Stimulated activated CD8-positive, alpha-beta memory T cell treated with anti-CD3 and anti-CD28 coated beads, Interleukin-15, amount 100 ng/mL, for 48 hours (primary cell): ENCODE measurements at regions not wholly inside any gene's neighbourhood (a gene's known extent, or its start where the extent isn't known, plus 50 kb on each side); places are given as distances from the start of the nearest gene placed in this dataset.

Experiments
- DNase-seq, 2 donors: peaks; one replicate each; pipeline ENCODE4 v3.0.0-alpha.2; 2020; ENCODE audit warnings: low read depth in 2 of 2

DNA sequence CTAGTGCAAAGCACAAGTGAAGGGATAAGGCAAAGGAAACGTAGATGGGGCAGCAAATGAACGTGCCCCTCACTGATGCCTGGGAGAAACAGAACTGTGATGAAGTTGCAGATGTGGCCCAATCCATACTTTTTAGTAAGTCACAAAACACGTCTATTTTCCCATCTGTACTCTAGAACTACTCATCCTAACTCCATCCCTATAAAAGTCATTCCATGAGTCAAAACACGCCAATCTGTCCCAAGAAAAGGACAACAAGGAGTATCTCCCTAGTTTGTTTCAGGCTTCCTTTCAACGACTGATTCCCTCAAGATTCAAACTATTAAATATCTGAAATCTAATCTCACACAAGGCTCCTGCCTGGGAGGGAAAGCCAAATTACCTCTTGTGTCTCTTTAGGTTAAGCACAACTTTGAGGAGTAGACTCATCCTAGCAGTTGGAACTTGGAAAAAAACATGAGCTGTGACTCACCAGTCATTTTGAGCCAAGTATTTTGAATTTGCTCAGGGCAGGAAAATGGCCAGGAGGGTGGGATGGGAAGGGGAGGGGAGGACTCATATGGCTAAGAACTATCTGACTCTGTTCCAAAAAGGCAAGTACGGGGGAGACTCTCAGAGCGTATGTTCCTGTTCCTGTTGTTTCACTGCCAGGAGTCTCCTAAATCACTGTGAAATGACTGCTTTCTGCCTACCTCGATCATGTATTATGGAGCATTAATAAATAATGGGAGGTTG, 214.5 kb upstream of the CAMK1G start:
- DNase-seq: no peak

DNA sequence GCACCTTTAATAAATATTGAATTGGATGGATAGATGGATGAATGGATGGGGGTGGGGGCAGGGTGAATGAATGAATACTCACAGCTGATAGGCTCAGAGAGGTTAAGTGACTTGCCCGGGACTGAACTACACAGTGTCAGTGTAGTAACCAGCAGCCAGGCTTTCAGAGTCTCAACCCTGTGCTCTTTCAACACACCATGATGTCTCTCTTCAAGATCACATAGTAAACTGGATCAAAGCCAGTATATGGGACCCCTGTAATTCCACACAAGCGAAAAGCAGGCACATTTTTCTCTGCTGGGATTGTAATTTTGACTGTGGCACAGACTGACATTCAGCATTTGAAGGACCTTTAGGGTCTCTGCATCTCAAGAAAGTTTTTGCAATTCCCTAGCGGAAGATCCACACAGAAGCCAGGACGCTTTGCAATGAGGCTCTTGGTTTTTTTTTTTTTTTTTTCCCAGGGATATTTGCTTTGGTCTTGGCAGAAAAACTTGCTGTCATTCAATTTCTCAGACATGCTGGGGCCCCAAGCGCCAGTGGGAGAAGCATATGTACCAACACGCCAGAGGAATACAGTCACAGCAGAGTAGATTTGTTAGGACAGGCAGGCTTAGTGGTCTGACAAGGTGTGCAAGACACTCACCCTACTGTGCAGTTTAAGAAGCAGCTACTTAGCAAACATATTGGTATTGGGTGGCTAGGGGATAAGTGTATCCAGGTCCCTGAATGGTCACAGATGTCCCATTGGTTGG, 213.1 kb upstream of the CAMK1G start:
- DNase-seq: no peak

DNA sequence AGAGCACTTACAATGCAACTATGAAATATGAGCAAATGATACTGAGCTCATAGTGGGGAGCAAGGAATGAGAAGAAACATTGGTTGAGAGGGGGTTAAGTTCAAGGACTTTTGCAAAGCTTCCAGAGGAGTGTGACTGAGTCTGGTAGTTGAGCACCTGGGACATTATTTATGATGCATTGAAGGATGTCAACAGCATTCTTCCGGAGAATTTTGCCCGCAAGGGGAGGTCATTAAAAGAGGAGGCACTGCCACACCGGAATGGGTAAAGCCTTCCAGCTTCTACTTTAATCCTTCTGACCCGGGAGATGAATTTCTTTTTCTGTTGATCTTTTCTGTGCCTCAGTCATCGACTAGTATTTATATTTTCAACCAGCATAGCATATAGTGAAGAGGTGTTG, 208.4 kb upstream of the CAMK1G start:
- no peak for DNase-seq

DNA sequence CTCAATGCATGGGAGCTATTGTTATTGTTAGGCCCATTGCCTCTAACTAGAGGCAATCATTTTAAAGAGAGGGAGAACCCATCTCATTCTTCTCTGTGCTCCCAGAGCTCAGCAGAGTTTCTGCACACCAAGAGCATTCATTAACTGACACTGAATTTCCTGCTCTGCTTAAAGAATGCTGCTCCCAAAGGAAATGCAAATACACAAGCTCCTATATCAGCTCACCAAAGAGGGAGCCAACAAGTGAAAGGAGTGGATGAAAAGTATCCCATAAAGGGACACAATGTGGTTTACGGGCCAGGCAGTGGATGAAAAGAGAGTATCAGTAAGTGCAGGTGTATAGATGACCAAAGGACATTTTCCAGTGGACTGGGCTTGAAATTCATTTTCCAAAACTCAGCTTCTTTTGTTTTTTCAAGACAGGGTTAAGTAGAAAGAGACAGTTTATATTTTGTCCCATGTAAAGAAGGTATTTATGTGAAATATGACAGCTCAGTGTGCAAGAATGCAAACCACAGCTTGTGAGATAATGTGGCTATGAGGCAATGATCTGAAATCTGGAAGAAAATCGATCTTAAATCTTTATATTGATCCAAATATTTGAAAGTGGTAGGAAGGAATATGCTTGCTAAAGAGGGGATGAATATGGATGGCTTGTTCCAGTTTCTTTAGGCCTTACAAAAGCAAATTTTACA, 207.7 kb upstream of the CAMK1G start:
- DNase-seq: no peak

DNA sequence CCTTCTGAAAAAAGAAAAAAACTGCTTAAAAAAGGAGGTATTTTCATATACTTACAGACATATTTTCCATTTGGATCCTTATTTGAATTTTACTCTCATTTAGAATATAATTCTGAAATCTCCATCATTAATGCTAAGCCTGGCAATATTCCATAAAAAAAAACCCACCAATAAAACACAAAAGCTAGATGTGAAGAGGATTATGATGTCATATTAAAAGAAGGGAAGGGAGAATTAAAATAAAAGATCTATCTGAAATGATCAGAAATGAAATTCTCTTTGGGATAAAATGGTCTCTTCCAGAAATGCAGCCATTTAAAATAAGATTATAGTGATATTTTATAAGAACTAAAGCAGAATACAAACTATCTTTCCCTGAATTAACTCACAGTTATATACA, 206.7 kb upstream of the CAMK1G start:
- no peak for DNase-seq

DNA sequence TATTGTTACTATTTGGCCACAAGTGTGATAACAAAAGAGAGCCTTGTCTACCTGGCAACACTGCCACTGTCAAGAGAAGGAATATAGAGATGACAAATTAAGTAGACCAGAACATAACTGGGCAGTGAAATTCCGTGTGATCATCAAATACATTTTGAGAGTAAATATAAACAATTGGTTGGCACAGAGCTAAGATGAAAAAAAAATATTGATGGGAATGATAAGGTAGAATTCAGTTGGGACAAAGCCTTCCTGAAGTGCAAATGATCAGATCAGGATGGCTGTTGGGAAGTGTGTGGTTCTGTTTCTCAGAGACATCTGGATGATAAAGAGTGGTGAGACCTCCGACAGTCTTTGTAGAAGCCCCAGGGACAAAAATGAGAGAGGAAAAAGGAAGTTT, 205.5 kb upstream of the CAMK1G start:
- no peak for DNase-seq

DNA sequence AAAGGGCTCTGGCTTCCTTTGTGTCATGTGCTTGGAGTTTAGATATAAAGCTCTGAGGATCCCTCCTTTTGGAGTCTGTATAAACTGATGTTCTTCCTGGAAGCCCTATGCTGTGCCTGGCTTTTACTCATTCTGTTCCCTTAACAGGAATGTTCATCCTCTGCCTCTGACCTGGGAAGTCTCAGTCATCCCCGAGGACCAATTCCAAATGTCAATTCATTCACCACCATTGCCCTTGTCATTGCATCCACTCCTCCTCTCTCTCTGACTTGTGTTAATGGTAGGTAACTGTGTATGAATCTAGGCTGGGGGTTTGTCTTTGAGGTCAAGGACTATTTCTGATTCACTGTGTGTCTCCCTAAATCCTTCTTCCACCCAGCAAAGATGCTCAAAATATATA, 204.2 kb upstream of the CAMK1G start:
- DNase-seq: no peak

DNA sequence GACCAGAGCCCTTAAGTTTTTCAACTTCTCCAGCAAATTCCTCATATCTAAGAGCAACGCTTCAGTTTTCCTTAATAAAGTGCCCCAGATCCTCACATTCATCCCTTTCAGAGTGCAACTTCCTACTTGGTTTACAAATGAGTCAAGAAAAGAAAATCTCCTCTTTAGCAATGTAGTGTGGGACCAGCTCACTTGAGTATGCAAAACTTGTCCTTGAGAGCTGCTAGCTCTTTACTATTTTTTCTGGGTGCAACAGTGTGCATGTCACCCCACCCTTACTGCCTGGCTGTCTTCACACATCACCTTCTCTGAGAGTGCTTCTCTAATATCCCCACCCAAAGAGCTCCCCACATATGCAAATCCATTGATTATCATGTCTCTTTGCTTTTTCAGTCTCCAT, 203.1 kb upstream of the CAMK1G start:
- no peak for DNase-seq

DNA sequence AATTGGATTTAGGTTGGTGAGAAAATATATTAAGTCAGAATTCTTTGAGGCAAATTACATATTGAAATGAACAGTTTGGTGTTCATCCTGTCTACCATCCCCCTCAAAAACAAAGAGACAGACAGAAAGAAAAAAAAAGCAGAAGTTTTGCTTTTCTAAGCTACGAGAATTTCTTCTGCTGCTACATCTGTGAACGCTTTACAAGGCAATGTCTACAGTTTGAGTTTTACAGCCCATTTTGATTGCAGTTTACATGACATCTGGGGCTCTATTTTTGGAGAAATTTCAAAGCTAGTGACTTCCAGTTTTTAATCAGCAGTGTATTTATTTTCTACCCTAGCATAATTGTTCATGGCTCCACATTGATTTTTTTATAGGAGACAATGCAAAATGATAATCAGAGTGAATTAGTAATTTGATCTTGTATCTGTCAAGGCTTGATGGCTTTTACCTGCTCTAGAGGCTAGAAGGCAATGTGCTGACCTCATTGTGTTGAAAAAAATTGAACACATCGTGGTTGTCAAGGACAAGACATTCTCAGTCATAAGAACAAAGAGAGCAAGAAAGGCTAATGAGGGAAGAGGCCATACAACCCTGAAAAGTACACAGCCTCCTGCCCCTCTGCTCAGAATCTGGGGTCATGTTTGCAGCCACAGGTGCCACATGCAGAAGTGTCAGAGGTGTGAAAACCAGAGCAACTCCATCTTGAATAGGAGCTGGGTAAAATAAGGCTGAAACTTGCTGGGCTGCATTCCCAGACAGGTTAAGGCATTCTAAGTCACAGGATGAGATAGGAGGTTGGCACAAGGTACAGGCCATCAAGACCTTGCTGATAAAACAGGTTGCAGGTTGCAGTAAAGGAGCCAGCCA, 201.0 kb upstream of the CAMK1G start:
- DNase-seq: no peak

DNA sequence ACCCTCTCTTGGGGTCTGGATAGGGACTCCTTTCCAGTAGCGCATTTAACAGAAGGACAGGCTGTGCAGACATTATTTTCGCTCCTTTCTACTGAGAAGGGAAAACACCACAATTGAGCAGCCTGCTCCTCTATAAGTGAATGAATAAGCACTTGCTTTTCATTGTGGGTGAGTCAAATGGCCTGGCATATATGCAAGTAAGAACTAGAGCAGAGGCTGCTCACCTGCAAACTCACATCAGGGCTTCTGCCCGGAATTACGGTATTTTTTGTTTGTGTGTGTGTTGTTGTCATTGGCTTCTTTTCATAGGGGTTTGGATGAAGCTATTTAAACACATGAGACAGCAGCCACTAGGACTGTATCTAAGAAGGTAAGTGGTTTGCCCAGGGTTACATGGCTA, 200.1 kb upstream of the CAMK1G start:
- no peak for DNase-seq

DNA sequence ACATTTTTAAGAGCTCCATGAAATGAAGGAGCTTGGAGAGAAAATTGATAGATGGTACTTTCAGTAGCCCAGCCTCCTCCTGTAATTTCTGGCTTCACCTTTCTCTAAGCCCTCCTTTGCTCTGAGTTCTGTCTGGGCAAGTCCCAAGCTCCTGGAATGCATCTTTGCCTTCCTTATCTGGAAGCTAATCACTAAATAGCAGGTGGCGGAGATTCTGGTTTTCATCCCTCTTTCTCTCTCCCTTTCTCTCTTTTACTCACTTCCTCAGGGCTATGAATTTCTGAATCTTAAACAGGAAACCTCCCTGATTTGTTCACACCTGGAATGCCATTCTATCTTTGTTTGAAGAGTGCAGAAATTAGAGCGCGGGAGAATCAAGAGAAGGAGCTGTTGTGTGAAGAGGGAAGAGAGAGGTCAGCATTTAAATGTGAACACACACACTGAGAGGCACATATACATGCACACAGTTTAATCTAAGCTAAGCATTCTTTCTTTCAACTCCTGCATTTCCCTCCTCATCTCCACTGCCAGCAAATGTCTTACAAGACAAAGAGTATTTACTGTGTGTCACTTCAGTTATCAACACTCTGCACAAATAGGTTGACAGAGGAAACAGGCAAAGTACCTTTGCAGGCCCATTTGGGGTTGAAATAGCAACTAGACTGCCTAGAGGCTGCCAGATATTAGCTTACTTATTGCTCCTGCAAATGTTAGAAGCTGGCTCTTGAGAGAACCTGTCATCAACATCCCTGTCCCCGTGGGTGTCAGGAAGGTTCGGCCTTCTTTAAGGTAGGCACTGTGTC, 199.4 kb upstream of the CAMK1G start:
- DNase-seq: no peak

DNA sequence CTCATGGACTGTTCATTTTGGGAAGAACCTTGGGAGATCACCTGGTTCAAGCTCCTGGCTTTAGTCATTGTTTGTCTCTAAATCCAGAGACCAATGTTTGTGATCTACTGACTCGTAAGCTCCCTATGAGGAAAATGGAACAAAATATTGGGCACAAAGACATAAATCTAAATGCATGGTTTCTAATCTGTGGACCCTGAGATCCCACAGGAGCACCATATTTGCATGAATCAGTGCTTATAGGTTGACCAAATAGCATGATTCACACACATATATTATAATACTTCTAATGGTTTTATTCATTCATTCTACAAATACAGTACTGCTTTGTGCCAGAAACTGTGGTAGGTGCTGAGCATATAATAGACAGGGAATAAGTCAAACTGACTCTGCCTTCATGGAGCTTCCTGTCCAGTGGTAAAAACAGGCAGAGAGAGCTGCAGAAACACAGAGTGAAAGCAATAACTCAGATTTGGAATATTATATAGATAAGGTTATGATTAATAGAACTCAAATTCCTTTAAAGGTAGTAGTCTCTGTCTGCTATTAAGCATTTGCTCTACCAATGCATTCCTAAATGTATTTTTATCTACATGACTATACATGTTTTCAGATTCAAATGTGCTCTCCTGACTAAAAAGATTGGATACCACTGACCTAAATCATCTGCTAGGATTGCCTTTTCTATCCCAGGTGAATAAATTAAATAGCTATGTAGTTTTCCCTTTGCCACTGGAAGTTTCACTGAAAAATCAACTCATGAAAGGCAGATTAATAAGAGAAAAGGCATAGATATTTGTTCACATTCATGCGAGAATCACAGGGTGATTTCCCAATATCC, 198.6 kb upstream of the CAMK1G start:
- no peak for DNase-seq

DNA sequence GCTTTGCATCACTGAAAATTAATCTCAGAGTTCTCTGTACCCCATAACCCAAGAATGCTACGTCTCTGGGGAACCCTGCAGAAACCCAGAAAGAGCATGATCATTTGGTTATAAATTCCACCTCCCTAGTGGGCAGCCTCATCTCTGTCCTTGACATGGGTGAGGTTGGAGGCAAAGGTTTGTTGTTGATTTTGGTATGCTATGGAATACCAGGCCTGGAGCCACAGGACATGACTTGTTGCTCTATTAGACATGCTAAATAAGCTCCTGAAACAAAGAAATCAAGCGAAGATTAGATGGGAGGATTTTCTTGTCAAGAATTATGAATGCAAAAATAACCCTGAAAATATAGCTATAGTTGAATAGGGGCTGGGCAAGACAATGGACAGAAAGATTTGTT, 197.4 kb upstream of the CAMK1G start:
- DNase-seq: no peak

DNA sequence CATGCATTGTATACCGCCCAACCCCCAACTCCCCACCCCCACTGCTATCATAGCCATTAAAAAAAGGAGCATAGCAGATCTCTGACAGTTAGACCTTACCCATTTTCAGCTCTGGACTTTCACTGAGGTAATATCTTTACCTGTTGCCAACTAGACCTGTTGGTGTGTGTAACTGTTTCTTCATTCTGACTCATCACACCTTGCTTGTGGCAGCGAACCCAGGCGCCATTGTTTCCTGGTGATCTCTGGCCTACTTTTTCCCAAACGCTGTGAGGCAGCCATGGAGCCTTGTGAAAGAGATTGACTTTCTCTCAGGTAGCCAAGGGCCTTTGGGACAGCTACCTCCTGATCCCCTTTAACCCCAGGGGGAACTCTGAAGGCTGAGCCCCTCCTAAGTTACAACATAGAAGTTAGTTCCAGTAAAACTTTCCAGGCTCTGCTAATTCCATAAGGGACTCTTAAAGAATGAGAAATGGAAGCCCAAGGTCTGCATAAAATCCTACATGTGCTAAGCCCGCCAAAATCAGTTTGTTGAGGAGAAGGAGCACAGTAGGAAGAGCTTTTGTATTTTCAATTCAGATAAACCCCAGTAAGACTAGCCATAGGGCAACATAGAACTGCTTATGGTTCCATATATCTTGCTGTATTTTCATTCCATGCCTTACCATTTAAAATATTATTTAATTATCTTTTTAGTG, 196.1 kb upstream of the CAMK1G start:
- no peak for DNase-seq

DNA sequence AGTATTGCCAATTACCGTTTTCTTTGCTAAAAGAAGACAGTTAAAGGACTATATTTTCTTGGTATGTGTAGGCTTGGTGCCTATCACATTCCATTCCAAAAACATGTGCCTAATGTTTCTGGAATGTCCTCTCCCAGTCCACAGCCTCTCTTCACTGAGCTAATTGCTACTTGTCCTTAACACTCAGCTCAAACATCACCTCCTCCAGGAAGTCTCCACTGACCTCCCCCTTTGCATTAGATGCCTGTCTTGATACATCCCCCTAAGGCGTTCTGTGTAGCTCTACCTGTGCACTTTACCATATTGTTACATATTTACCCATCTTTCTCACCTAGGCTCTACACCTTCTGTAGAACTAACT, 195.6 kb upstream of the CAMK1G start:
- no peak for DNase-seq

DNA sequence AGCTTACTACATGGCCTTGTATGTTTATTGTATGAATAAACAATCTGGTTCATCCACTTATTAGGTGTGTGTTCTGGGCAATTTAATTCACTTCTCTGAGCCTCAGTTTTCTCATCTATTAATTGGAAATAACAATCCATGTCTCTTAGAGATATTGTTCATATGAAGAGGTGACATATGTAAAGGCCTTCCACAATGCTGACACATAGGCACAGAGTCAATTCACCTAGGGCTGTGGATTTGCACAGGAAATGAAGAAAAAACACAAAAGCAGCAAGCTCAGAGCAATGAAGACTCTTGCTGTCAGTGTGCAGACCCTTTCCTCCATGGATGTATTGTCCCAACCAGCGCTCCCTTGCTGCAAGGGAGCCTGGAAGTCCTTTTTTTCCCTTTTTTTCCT, 195.2 kb upstream of the CAMK1G start:
- DNase-seq: no peak

DNA sequence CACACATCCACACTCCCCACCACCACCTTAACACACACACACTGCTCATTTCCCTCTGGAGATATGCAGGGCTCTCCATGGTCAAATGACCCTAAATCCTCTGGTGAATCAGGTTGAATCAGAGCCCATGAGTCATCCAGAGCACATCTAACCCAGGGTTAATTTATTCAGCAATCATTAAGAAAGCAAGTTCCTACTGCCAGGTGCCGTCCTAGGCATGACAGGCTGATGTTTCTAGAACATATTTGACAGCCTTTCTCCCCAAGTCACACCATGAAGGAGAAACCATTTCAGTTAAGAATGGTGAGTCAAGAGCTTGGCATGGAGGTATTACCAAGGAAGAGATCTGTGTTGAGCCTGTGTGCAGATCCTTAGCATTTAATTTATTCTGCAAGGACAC, 194.3 kb upstream of the CAMK1G start:
- DNase-seq: no peak

DNA sequence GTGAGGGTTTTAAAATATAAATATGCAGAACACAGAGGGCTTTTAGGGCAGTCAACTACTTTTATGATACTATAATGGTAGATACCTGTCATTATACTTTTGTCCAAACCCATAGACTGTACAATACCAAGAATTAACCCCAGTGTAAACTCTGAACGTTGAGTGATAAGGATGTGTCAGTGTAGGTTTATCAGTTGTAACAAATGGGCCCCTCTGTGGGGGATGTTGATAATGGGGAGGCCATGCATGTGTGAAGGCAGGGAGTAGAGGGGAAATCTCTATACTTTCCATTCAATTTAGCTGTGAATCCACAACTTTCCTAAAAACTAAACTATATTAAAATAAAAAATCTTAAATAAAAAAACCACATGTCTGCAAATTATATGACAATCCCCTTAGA, 193.5 kb upstream of the CAMK1G start:
- DNase-seq: no peak

DNA sequence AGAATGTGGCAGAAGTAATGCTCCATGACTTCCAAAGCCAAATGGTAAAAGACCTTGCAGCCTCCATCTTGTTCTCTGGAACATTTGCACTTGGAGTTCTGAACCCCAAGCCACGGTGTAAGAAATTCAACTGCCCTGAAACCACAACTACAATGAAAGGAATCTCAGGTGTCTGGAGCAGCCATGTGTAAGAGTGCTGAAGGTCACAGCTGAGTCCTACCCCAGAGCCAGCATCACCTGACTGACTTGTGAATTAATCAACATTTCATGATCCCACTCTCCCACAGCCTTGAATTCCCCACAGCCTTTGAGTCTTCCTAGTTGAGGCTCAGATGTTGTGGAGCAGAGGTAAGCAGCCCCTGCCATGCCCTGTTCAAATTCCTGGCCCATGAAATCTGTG, 192.8 kb upstream of the CAMK1G start:
- DNase-seq: no peak

DNA sequence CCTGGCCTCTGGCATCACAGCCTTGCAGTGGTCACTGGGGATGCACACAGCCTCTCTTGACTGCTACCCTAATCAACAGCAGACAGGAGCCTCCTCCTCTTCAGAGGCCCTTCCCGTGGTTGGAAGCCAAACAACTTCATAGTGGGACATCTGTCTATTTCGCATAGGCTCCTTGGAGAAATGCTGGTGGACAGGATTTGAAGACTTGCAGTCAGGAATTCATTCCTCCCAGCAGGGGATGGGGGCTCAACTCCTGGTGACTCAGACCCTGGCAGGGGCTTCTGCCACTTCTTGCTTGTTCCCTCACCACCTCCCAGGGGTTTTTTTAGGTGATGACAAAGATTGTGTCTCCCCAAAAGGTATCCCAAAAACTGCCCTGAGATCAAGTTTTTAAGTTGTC, 191.7 kb upstream of the CAMK1G start:
- DNase-seq: no peak
